NCI-H2029 treated with DMSO at 0.1 percent for 48 hours (cell line): ENCODE measurements at regions not wholly inside any gene's neighbourhood (a gene's known extent, or its start where the extent isn't known, plus 50 kb on each side); places are given as distances from the start of the nearest gene placed in this dataset.
"Not testable (repeated sequence)": the region's sequence is repeated elsewhere in the genome, so short reads cannot be mapped to it uniquely, and the experiment has no call there.

ENCODE experiments used
- DNase-seq: peaks from one replicate; lab custom pipeline; 2025; lab: John Stamatoyannopoulos, UW

GRCh38 chr1:74818241-74818640 is 85.3 kb downstream of the TYW3 start:
- no peak for DNase-seq

- no peak for DNase-seq
Observed at GRCh38 chr1:74818661-74819456, 85.9 kb downstream of the TYW3 start.

GRCh38 chr1:74822851-74823401 is 90.0 kb downstream of the TYW3 start:
- no peak for DNase-seq

- no peak for DNase-seq
Observed at GRCh38 chr1:74824497-74825107, 91.7 kb downstream of the TYW3 start.

- no peak for DNase-seq
Observed at GRCh38 chr1:74830766-74831165, 97.8 kb downstream of the TYW3 start.

GRCh38 chr1:74834261-74834660 is 101.3 kb downstream of the TYW3 start:
- no peak for DNase-seq

- DNase-seq: no peak
Observed at GRCh38 chr1:74835051-74835450, 102.1 kb downstream of the TYW3 start.

- DNase-seq: no peak
Observed at GRCh38 chr1:74842726-74843125, 109.8 kb downstream of the TYW3 start.

- no peak for DNase-seq
Observed at GRCh38 chr1:74847715-74848114, 114.8 kb downstream of the TYW3 start.

GRCh38 chr1:74853756-74854155 is 120.8 kb downstream of the TYW3 start:
- DNase-seq: no peak

- DNase-seq: no peak
Observed at GRCh38 chr1:74856174-74856573, 123.2 kb downstream of the TYW3 start.

GRCh38 chr1:74857676-74858075 is 124.7 kb downstream of the TYW3 start:
- DNase-seq: no peak

GRCh38 chr1:74858136-74858535 is 125.2 kb downstream of the TYW3 start:
- DNase-seq: no peak

- DNase-seq: no peak
Observed at GRCh38 chr1:74861867-74862266, 128.9 kb downstream of the TYW3 start.

GRCh38 chr1:74869702-74870101 is 136.8 kb downstream of the TYW3 start:
- no peak for DNase-seq

GRCh38 chr1:74877366-74877765 is 144.4 kb downstream of the TYW3 start:
- DNase-seq: not testable (repeated sequence)

GRCh38 chr1:74895411-74895810 is 162.5 kb downstream of the TYW3 start:
- no peak for DNase-seq

- no peak for DNase-seq
Observed at GRCh38 chr1:74908131-74908530, 175.2 kb downstream of the TYW3 start.

GRCh38 chr1:74908797-74909196 is 175.8 kb downstream of the TYW3 start:
- no peak for DNase-seq

- no peak for DNase-seq
Observed at GRCh38 chr1:74913978-74914377, 181.0 kb downstream of the TYW3 start.

GRCh38 chr1:74933500-74933899 is 200.5 kb downstream of the TYW3 start:
- no peak for DNase-seq

GRCh38 chr1:74935446-74935845 is 198.7 kb upstream of the LHX8 start:
- no peak for DNase-seq

- DNase-seq: no peak
Observed at GRCh38 chr1:74937176-74937575, 197.0 kb upstream of the LHX8 start.
